MM.1S (cell line): ENCODE measurements at regions not wholly inside any gene's neighbourhood (a gene's known extent, or its start where the extent isn't known, plus 50 kb on each side); places are given as distances from the start of the nearest gene placed in this dataset.

ENCODE experiments used
- CTCF ChIP-seq: fragments of 300-600 bp; sonication (generic); IDR thresholded peaks from 2 replicates; pipeline ENCODE4 v1.5.1; 2016; ENCODE audit warnings: antibody characterized with exemption, low read length, mixed read lengths
- EZH2 ChIP-seq: fragments of 300-600 bp; sonication (generic); optimal IDR thresholded peaks from 2 replicates; pipeline ENCODE3; 2017; ENCODE audit warnings: low read depth, mild to moderate bottlenecking, antibody characterized with exemption, low read length, mixed read lengths

GRCh38 chr20:39280875-39281274 lies 318.7 kb downstream of the DHX35 start:
- no peak for TF ChIP-seq CTCF
- no peak for TF ChIP-seq EZH2
